H1 (cell line): ENCODE measurements at regions not wholly inside any gene's neighbourhood (a gene's known extent, or its start where the extent isn't known, plus 50 kb on each side); places are given as distances from the start of the nearest gene placed in this dataset.
"Not testable (repeated sequence)": the region's sequence is repeated elsewhere in the genome, so short reads cannot be mapped to it uniquely, and the experiment has no call there.

Source experiments
- CTCF ChIA-PET: fragments of 300-600 bp; sonication (Branson Sonifier 250); formaldehyde crosslinking; loops from one replicate; lab custom pipeline; 2021; ENCODE audit not compliant: partially characterized antibody; lab: Charles Lee
- POLR2A ChIA-PET: fragments of 300-600 bp; sonication (Branson Sonifier 250); formaldehyde crosslinking; loops from one replicate; lab custom pipeline; 2021; ENCODE audit warnings: inconsistent platforms; ENCODE audit not compliant: partially characterized antibody; lab: Charles Lee
- DNase-seq, 2 experiments: peaks; one replicate each; pipeline versions ENCODE4 v3.0.0 to v3.0.0-alpha.2; 2010 to 2022; ENCODE audit warnings: low spot score in 2 of 2, low read depth in 1 of 2, mixed read lengths in 1 of 2
- FAIRE-seq: peaks from 2 replicates; lab custom pipeline; 2011; peaks lifted over from hg19 to GRCh38; lab: Jason Lieb, UNC
- H2AFZ ChIP-seq: 2 replicates; pipeline ENCODE4 v1.8.1; 2012; ENCODE audit warnings: low read length, inconsistent platforms
- H2AK5ac ChIP-seq: 2 replicates; pipeline ENCODE4 v1.6.1; 2013; ENCODE audit warnings: low read depth, low read length
- H2BK120ac ChIP-seq: replicated peaks from 2 replicates; pipeline ENCODE3; 2013; ENCODE audit warnings: low read depth, low read length, inconsistent platforms
- H2BK12ac ChIP-seq: 2 replicates; pipeline ENCODE4 v1.6.1; 2013; ENCODE audit warnings: low read depth, low read length
- H2BK15ac ChIP-seq: 2 replicates; pipeline ENCODE4 v1.6.1; 2013; ENCODE audit warnings: low read length
- H2BK20ac ChIP-seq: 2 replicates; pipeline ENCODE4 v1.6.1; 2013; ENCODE audit warnings: low read length
- H2BK5ac ChIP-seq: 2 replicates; pipeline ENCODE4 v1.6.1; 2013; ENCODE audit warnings: low read depth, low read length
- H3K14ac ChIP-seq: 2 replicates; pipeline ENCODE4 v1.6.1; 2013; ENCODE audit warnings: inconsistent platforms; ENCODE audit not compliant: insufficient read length
- H3K18ac ChIP-seq: 2 replicates; pipeline ENCODE4 v1.6.1; 2013; ENCODE audit warnings: low read length; ENCODE audit errors: extremely low read depth
- H3K23ac ChIP-seq: 2 replicates; pipeline ENCODE4 v1.6.1; 2013; ENCODE audit warnings: inconsistent platforms; ENCODE audit not compliant: insufficient read length
- H3K23me2 ChIP-seq: 2 replicates; pipeline ENCODE4 v1.6.1; 2013; ENCODE audit warnings: low read depth, low read length
- H3K27ac ChIP-seq: 2 replicates; pipeline ENCODE4 v1.6.1; 2011; ENCODE audit warnings: low read depth, low read length, inconsistent platforms
- H3K27me3 ChIP-seq, 4 experiments: replicated peaks in 1 of 4; 1 replicate in 1 of 4; 2 replicates in 3 of 4; pipeline versions ENCODE4 v1.6.1 to v1.8.1; 2011 to 2013; ENCODE audit warnings: low read length in 3 of 4, mild to moderate bottlenecking in 3 of 4, inconsistent platforms in 2 of 4, mixed read lengths in 2 of 4, moderate library complexity in 1 of 4; ENCODE audit not compliant: control insufficient read depth in 3 of 4, insufficient read depth in 3 of 4; ENCODE audit errors: extremely low read depth in 1 of 4
- H3K36me3 ChIP-seq, 4 experiments: 2 replicates each; pipeline versions ENCODE4 v1.6.1 to v1.8.1; 2011 to 2013; ENCODE audit warnings: mild to moderate bottlenecking in 4 of 4, low read length in 3 of 4, moderate library complexity in 2 of 4, control low read depth in 1 of 4, inconsistent platforms in 1 of 4; ENCODE audit not compliant: insufficient read depth in 4 of 4, control insufficient read depth in 2 of 4
- H3K4ac ChIP-seq: replicated peaks from 2 replicates; pipeline ENCODE3; 2013; ENCODE audit warnings: low read length, low read depth, mixed read lengths, inconsistent platforms; ENCODE audit not compliant: insufficient read length
- H3K4me1 ChIP-seq, 4 experiments: replicated peaks in 1 of 4; 1 replicate in 1 of 4; 2 replicates in 3 of 4; pipeline versions ENCODE4 v1.6.1 to v1.8.1; 2011 to 2013; ENCODE audit warnings: low read length in 3 of 4, inconsistent platforms in 2 of 4, mixed read lengths in 1 of 4; ENCODE audit not compliant: insufficient read depth in 4 of 4, control insufficient read depth in 3 of 4
- H3K4me2 ChIP-seq, 2 experiments: 2 replicates each; pipeline versions ENCODE4 v1.6.1 to v1.8.1; 2011 to 2013; ENCODE audit warnings: low read depth in 2 of 2, low read length in 2 of 2, control low read depth in 1 of 2, inconsistent platforms in 1 of 2, mild to moderate bottlenecking in 1 of 2; ENCODE audit not compliant: insufficient read depth in 1 of 2
- H3K4me3 ChIP-seq, 4 experiments: fragments of 200-600, 300-600 bp in 1 of 4; sonication (generic), shearing (Covaris generic), sonication (Bioruptor Twin) in 1 of 4; 2 replicates each; pipeline versions ENCODE4 v1.5.1 to v1.8.1; 2011 to 2016; ENCODE audit warnings: low read length in 4 of 4, low read depth in 3 of 4, control low read depth in 2 of 4, inconsistent platforms in 2 of 4, mild to moderate bottlenecking in 2 of 4, mixed read lengths in 1 of 4, moderate library complexity in 1 of 4; ENCODE audit not compliant: insufficient read depth in 2 of 4; ENCODE audit errors: extremely low read depth in 1 of 4
- H3K56ac ChIP-seq: replicated peaks from 2 replicates; pipeline ENCODE3; 2013; ENCODE audit warnings: low read depth, mild to moderate bottlenecking, mixed read lengths, low read length, inconsistent platforms; ENCODE audit not compliant: insufficient read length
- H3K79me1 ChIP-seq: 2 replicates; pipeline ENCODE4 v1.6.1; 2013; ENCODE audit warnings: low read depth, low read length, control low read depth
- H3K79me2 ChIP-seq, 2 experiments: 2 replicates each; pipeline versions ENCODE4 v1.6.1 to v1.8.1; 2012 to 2013; ENCODE audit warnings: low read length in 2 of 2, mild to moderate bottlenecking in 2 of 2, inconsistent platforms in 1 of 2; ENCODE audit not compliant: insufficient read depth in 2 of 2, control insufficient read depth in 1 of 2
- H3K9ac ChIP-seq, 4 experiments: replicated peaks in 1 of 4; 1 replicate in 1 of 4; 2 replicates in 3 of 4; pipeline versions ENCODE4 v1.6.1 to v1.8.1; 2011 to 2013; ENCODE audit warnings: low read depth in 3 of 4, low read length in 3 of 4, control low read depth in 2 of 4, mild to moderate bottlenecking in 2 of 4, moderate library complexity in 2 of 4, inconsistent platforms in 1 of 4; ENCODE audit errors: extremely low read depth in 1 of 4
- H3K9me3 ChIP-seq, 2 experiments: 2 replicates each; pipeline versions ENCODE4 v1.6.1 to v1.8.1; 2012 to 2013; ENCODE audit warnings: mild to moderate bottlenecking in 2 of 2, moderate library complexity in 2 of 2, control low read depth in 1 of 2, inconsistent platforms in 1 of 2, low read depth in 1 of 2, low read length in 1 of 2, mixed read lengths in 1 of 2; ENCODE audit not compliant: insufficient read depth in 2 of 2
- H4K20me1 ChIP-seq, 2 experiments: replicated peaks in 1 of 2; 2 replicates each; pipeline versions ENCODE3 to v1.8.1; 2011 to 2013; ENCODE audit warnings: inconsistent platforms in 2 of 2, low read length in 2 of 2, mild to moderate bottlenecking in 1 of 2; ENCODE audit not compliant: insufficient read depth in 2 of 2, control insufficient read depth in 1 of 2
- H4K5ac ChIP-seq: 2 replicates; pipeline ENCODE4 v1.6.1; 2013; ENCODE audit warnings: low read length, low read depth, mixed read lengths, inconsistent platforms; ENCODE audit not compliant: insufficient read length
- H4K8ac ChIP-seq: 2 replicates; pipeline ENCODE4 v1.8.0; 2013; ENCODE audit warnings: mild to moderate bottlenecking, moderate library complexity, low read length, inconsistent platforms; ENCODE audit not compliant: insufficient read depth; ENCODE audit errors: extremely low read depth
- H4K91ac ChIP-seq: replicated peaks from 2 replicates; pipeline ENCODE3; 2013; ENCODE audit warnings: low read length, mixed read lengths, inconsistent platforms; ENCODE audit not compliant: insufficient read length
- WGBS, 2 experiments: shearing (Covaris generic) in 1 of 2; methylation state at CpG; one replicate each; pipeline versions ENCODE4 v1.1.6 to v1.1.7; 2013 to 2015; ENCODE audit warnings: low lambda C conversion rate in 2 of 2, mixed read lengths in 2 of 2, inconsistent platforms in 1 of 2, low coverage in 1 of 2, missing lambda C conversion rate in 1 of 2; ENCODE audit not compliant: insufficient replicate concordance in 2 of 2, insufficient coverage in 1 of 2, insufficient read length in 1 of 2; ENCODE audit errors: extremely low coverage in 1 of 2, missing lambda C conversion rate in 1 of 2; 5-methylcytosine and 5-hydroxymethylcytosine counted together

- H4K91ac ChIP-seq, H3K4me3 ChIP-seq, H3K79me1 ChIP-seq, H4K8ac ChIP-seq, CTCF ChIA-PET, H2BK120ac ChIP-seq, H3K56ac ChIP-seq, H3K18ac ChIP-seq, H3K9ac ChIP-seq, POLR2A ChIA-PET, H3K36me3 ChIP-seq, H3K27ac ChIP-seq, H4K5ac ChIP-seq, H2BK5ac ChIP-seq, H4K20me1 ChIP-seq, H3K23ac ChIP-seq, H2AK5ac ChIP-seq, H2BK12ac ChIP-seq, H3K9me3 ChIP-seq, H3K27me3 ChIP-seq, H3K23me2 ChIP-seq, H2BK15ac ChIP-seq, H3K14ac ChIP-seq, H2BK20ac ChIP-seq, DNase-seq, H3K79me2 ChIP-seq, H2AFZ ChIP-seq, FAIRE-seq, H3K4me2 ChIP-seq, H3K4ac ChIP-seq: not testable (repeated sequence)
- WGBS, 2 experiments, result 93% methylated on average over 3 of the region's 3 CpGs; no CpG with 5 or more reads in 1 of the 2 experiments
- peaks cover 8 to 12% (median 11%) of the 10 kb centered on the region in 4 experiments for H3K4me1 ChIP-seq
Measured at GRCh38 chr5:56665117-56665516, 150.2 kb upstream of the MAP3K1 start.
